Activated effector memory CD4-positive, alpha-beta T cell treated with anti-CD3 and anti-CD28 coated beads, Interleukin-2, amount 50 U/mL, for 16 hours (primary cell): ENCODE measurements at regions not wholly inside any gene's neighbourhood (a gene's known extent, or its start where the extent isn't known, plus 50 kb on each side); places are given as distances from the start of the nearest gene placed in this dataset.
"Not testable (repeated sequence)": the region's sequence is repeated elsewhere in the genome, so short reads cannot be mapped to it uniquely, and the experiment has no call there.

Experiments used
- DNase-seq: peaks from one replicate; pipeline ENCODE4 v3.0.0-alpha.2; 2020

DNA sequence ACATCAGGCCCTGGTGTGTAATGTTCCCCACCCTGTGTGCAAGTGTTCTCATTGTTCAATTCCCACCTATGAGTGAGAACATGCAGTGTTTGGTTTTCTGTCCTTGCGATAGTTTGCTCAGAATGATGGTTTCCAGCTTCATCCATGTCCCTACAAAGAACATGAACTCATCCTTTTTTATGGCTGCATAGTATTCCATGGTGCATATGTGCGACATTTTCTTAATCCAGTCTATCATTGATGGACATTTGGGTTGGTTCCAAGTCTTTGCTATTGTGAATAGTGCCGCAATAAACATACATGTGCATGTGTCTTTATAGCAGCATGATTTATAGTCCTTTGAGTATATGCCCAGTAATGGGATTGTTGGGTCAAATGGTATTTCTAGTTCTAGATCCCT lies 60.5 kb upstream of the PSME4 start:
- not testable (repeated sequence) for DNase-seq

DNA sequence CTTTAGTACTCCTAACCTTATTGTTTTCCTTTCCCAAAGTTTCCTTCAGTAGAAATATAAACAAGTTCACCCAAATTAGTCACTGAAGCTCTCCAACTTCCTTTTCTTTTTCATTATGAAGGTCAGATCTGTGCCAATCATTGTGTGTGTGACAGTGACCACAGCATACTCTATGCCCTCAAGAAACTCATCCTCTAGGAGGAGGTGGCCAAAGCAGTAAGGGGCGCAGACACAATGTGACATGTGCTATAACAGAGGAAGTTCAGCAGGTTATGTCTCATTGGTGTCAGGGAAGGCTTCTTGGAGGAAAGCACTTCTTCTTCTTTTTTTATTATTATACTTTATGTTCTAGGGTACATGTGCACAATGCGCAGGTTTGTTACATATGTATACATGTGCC lies 60.0 kb upstream of the PSME4 start:
- no peak for DNase-seq

DNA sequence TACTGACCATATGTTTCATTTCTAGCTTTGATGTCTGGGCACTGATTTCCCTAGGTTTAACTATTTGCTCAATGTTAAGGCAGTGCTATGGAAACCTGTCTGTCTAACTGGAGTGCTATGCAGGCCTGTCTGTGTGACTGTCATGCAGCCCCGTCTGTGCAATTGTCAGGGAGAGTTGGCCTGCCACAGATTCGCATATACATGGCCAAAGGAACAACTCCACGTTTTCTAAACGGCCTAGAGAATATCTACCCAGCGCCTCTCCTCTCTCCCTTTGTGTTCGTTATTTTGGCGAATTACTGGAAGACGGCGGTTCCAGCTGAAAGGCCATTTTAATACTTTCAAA lies 59.6 kb upstream of the PSME4 start:
- DNase-seq = no peak

DNA sequence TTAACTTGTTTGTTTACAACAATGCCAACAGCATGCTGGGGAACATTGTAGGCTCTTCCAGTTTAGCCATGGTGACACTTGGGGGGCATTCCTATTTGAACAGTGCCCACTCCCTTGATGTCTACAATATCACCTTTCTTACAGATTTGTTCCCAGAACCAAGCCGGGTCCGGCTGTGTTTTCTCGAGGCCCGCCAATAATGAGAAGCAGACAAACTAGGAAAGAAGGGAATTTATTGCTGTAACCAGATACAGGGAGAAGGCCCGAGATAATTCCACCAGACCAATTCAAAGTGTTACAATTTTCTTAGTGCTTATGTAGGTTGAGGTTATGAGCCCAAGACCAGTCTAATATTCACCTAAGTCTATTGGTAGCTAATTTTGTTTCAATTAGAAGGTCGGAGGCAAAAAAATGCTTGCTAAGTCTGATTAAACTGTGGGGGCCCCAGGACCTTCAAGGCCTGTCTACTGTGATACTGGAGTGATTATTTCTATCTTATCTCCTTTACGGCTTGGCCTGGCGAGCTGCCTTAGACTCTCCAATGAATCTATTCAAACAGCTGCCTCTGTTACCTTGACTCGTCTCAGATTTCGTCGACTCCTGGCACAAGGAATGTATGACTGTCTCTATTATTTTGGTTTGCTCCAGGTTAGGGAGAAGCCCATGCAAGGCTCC lies 59.1 kb upstream of the PSME4 start:
- DNase-seq = no peak

GRCh38 chr2:54025463-54026075 lies 54.8 kb upstream of the PSME4 start:
- DNase-seq = not testable (repeated sequence)

DNA sequence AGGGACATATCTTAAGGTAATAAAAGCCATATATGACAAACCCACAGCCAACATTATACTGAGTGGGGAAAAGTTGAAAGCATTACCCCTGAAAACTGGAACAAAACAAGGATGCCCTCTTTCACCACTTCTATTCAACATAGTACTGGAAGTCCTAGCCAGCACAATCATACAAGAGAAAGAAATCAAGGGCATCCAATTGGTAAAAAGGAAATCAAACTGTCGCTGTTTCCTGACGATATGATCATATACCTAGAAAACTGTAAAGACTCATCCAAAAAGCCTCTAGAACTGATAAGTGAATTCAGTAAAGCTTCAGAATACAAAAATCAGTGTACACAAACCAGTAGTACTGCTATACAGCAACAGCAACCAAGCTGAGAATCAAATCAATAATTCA lies 53.8 kb upstream of the PSME4 start:
- DNase-seq = no peak

DNA sequence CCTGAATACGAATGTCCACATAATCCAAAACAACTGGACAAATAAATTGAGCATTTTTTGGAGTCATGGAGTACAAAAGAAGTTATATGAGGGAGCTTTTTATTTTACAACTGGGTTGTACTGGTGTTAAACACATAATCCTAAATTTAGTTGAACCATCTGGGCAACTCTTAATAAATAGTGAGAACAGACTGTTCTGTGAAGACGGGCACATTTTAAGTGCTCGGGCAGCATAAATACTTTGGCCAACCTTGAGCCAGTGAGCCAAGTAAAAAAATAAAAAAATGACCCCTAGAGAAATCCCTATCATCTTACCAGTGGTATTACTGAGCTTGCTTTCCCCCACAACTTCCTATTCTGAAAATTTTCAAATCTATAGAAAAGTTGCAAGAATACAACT lies 50.9 kb upstream of the PSME4 start:
- no peak for DNase-seq

DNA sequence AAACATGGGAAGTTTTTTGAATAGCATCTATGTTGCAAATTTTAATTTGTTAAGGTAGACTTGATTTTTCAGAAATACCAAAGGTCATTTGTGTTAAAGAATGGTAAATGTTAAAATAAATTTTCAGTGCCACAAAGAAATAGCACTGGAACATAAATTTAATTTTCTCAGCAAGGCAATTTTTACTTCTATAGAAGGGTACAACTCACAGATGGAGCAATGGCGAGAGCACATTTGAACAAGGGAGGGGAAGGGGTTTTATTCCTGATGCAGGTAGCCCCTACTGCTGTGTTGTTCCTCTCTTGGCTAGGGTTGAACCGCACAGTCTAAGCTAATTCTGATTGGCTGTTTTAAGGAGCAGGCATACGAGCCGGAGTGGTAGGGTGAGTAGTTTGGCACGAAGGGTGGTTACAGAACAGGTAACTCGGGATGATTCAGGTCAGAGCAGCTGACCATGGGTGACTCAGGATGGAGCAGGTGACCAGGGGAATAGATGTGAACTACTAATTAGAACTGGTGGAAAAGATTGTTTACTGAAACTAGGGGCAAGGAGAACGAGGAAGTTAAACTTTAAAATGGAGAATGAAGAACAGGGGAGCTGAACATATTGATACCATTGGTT lies 50.1 kb upstream of the PSME4 start:
- DNase-seq = no peak
